ENCODE measurements at regions not wholly inside any gene's neighbourhood (a gene's known extent, or its start where the extent isn't known, plus 50 kb on each side); places are given as distances from the start of the nearest gene placed in this dataset.

DNA sequence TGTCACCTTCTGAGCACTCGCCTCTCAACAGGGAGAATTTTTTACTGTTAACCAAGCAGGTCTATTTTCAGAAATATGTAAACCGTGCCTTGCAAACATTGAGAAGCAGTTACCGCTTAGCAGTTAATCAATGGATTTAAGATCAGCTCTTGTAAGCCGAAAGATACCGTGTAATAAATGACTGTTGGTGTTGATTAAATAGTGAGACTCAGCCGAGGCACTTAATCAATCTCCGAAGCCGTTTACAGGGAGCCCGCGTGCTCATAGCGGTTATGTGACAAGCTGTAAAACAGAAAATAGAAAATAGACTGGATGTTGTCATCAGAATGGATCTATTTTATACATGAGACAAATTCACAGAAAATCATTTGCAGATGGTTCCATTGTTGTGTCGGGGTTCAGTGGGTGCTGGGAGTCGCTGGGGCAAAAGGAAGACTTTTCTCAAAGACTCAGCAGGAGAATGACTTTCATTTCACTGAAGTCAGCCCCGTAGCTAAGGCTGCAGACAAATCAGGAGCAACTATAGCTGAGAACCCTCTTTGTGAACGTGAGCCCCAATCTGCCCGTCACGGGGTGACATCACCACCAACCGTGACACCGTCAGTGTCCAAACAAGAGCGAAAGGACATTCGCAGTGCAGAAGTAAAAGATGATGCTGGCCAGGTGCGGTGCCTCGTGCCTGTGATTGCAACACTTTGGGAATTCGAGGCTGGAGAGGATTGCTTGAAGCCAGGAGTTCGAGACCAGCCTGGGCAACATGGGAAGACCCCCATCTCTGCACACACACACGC, 275.3 kb downstream of the CRLF2 start:
- BruUV-seq (replicated peaks): no TSS peak
- Histone ChIP-seq H3K4me2 (ENCODE audit: control insufficient read depth, insufficient read depth) (no peak overlapping the region), H2AFZ (ENCODE audit: control insufficient read depth, low read depth, low read length) (no peak overlapping the region), H3K27ac (ENCODE audit: control insufficient read depth, insufficient read depth) (no peak overlapping the region), H4K20me1 (ENCODE audit: control insufficient read depth, insufficient read depth) (no peaks in the 10 kb centered on the region), H3K27me3 (replicated peaks in 1 of 2; ENCODE audit: control insufficient read depth in 2 of 2, insufficient read depth in 2 of 2, low read length in 1 of 2) (no peaks in the 10 kb centered on the region), H3K79me2 (ENCODE audit: control insufficient read depth, insufficient read depth, low read length) (no peaks in the 10 kb centered on the region), H3K9me3 (replicated peaks; ENCODE audit: control insufficient read depth, insufficient read depth, low read length) (no peaks in the 10 kb centered on the region; the same call in 2 of the 3 replicates), H3K9ac (ENCODE audit: control insufficient read depth, insufficient read depth, low read length) (no peak overlapping the region), H3K4me1 (ENCODE audit: control insufficient read depth, insufficient read depth, low read length) (no peaks in the 10 kb centered on the region), H3K4me3 (no peak overlapping the region), H3K36me3 (ENCODE audit: control insufficient read depth in 2 of 2, insufficient read depth in 2 of 2, low read length in 1 of 2) (no peaks in the 10 kb centered on the region)
- intact Hi-C loops (cut with micrococcal nuclease; ENCODE audit: unreplicated experiment) (no loop called here), in situ Hi-C loops (cut with MboI) (no loop called here)
- TF ChIP-seq, protein P1, sequence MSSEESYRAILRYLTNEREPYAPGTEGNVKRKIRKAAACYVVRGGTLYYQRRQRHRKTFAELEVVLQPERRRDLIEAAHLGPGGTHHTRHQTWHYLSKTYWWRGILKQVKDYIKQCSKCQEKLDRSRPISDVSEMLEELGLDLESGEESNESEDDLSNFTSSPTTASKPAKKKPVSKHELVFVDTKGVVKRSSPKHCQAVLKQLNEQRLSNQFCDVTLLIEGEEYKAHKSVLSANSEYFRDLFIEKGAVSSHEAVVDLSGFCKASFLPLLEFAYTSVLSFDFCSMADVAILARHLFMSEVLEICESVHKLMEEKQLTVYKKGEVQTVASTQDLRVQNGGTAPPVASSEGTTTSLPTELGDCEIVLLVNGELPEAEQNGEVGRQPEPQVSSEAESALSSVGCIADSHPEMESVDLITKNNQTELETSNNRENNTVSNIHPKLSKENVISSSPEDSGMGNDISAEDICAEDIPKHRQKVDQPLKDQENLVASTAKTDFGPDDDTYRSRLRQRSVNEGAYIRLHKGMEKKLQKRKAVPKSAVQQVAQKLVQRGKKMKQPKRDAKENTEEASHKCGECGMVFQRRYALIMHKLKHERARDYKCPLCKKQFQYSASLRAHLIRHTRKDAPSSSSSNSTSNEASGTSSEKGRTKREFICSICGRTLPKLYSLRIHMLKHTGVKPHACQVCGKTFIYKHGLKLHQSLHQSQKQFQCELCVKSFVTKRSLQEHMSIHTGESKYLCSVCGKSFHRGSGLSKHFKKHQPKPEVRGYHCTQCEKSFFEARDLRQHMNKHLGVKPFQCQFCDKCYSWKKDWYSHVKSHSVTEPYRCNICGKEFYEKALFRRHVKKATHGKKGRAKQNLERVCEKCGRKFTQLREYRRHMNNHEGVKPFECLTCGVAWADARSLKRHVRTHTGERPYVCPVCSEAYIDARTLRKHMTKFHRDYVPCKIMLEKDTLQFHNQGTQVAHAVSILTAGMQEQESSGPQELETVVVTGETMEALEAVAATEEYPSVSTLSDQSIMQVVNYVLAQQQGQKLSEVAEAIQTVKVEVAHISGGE (CRISPR knock-in tag; IDR thresholded peaks at IDR 0.05): no peak
- TF ChIP-seq RAD51 (IDR thresholded peaks at IDR 0.05) (no peak), ETV6 (conservative IDR thresholded peaks at IDR 0.05 in 1 of 2, IDR thresholded peaks at IDR 0.05 in 1 of 2; ENCODE audit: borderline replicate concordance in 1 of 2, low read depth in 1 of 2) (no peak), NBN (IDR thresholded peaks at IDR 0.05) (no peak), CREM (IDR thresholded peaks at IDR 0.05; ENCODE audit: low read depth) (no peak), LARP7 (IDR thresholded peaks at IDR 0.05) (no peak), SMAD5 (IDR thresholded peaks at IDR 0.05; ENCODE audit: low read depth) (no peak), BCL11A (IDR thresholded peaks at IDR 0.05; ENCODE audit: low read depth, low read length) (no peak), ZNF274 (IDR thresholded peaks at IDR 0.05; ENCODE audit: insufficient read depth, insufficient read length) (no peak)
- TF ChIP-seq, protein P2, sequence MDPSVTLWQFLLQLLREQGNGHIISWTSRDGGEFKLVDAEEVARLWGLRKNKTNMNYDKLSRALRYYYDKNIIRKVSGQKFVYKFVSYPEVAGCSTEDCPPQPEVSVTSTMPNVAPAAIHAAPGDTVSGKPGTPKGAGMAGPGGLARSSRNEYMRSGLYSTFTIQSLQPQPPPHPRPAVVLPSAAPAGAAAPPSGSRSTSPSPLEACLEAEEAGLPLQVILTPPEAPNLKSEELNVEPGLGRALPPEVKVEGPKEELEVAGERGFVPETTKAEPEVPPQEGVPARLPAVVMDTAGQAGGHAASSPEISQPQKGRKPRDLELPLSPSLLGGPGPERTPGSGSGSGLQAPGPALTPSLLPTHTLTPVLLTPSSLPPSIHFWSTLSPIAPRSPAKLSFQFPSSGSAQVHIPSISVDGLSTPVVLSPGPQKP (IDR thresholded peaks at IDR 0.05; ENCODE audit: low read depth, low read length): no peak
- TF ChIP-seq, protein P3, sequence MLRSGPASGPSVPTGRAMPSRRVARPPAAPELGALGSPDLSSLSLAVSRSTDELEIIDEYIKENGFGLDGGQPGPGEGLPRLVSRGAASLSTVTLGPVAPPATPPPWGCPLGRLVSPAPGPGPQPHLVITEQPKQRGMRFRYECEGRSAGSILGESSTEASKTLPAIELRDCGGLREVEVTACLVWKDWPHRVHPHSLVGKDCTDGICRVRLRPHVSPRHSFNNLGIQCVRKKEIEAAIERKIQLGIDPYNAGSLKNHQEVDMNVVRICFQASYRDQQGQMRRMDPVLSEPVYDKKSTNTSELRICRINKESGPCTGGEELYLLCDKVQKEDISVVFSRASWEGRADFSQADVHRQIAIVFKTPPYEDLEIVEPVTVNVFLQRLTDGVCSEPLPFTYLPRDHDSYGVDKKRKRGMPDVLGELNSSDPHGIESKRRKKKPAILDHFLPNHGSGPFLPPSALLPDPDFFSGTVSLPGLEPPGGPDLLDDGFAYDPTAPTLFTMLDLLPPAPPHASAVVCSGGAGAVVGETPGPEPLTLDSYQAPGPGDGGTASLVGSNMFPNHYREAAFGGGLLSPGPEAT (IDR thresholded peaks at IDR 0.05; ENCODE audit: low read depth): no peak
- TF ChIP-seq, protein P4, sequence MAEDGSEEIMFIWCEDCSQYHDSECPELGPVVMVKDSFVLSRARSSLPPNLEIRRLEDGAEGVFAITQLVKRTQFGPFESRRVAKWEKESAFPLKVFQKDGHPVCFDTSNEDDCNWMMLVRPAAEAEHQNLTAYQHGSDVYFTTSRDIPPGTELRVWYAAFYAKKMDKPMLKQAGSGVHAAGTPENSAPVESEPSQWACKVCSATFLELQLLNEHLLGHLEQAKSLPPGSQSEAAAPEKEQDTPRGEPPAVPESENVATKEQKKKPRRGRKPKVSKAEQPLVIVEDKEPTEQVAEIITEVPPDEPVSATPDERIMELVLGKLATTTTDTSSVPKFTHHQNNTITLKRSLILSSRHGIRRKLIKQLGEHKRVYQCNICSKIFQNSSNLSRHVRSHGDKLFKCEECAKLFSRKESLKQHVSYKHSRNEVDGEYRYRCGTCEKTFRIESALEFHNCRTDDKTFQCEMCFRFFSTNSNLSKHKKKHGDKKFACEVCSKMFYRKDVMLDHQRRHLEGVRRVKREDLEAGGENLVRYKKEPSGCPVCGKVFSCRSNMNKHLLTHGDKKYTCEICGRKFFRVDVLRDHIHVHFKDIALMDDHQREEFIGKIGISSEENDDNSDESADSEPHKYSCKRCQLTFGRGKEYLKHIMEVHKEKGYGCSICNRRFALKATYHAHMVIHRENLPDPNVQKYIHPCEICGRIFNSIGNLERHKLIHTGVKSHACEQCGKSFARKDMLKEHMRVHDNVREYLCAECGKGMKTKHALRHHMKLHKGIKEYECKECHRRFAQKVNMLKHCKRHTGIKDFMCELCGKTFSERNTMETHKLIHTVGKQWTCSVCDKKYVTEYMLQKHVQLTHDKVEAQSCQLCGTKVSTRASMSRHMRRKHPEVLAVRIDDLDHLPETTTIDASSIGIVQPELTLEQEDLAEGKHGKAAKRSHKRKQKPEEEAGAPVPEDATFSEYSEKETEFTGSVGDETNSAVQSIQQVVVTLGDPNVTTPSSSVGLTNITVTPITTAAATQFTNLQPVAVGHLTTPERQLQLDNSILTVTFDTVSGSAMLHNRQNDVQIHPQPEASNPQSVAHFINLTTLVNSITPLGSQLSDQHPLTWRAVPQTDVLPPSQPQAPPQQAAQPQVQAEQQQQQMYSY (CRISPR knock-in tag; IDR thresholded peaks at IDR 0.05): no peak
- ChIA-PET POLR2A (no interaction called here), CTCF (no interaction called here), SMC1A (ENCODE audit: uncharacterized antibody, unreplicated experiment) (no interaction called here), RAD21 (ENCODE audit: unreplicated experiment) (no interaction called here)
- FAIRE-seq: no peak
- no peak for ATAC-seq
- 53% methylated on average over 26 of the region's 26 CpGs for whole genome bisulfite sequencing (ENCODE audit: insufficient coverage, insufficient replicate concordance, low lambda C conversion rate, missing lambda C conversion rate)
- DNase-seq (ENCODE audit: low read depth, low spot score): no peak
